NOMO-1 treated with dmso at 0.1 percent for 144 hours (cell line): ENCODE measurements at regions not wholly inside any gene's neighbourhood (a gene's known extent, or its start where the extent isn't known, plus 50 kb on each side); places are given as distances from the start of the nearest gene placed in this dataset.
"Not testable (repeated sequence)": the region's sequence is repeated elsewhere in the genome, so short reads cannot be mapped to it uniquely, and the experiment has no call there.

Source experiments
- DNase-seq: peaks from one replicate; lab custom pipeline; 2025; ENCODE audit not compliant: unreplicated experiment; lab: John Stamatoyannopoulos, UW

DNA sequence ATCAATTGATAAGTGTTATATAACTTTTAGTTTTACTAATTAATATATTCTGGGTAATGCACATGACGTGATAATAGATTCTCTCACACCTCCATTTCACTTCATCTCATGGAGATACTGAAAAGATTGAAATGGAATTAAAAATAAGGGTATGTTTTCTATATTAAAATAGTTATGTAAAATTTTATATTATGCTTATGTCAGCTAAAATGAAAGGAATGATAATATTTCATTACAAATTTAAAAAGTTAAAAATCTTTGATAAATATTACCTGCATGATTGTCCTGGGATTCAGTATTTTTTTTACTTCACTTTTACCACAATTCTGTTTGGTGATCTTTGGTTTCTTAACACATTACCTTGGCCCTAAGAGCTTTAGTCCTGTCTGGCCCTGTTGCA, 823.8 kb upstream of the NRXN1 start:
- no peak for DNase-seq

DNA sequence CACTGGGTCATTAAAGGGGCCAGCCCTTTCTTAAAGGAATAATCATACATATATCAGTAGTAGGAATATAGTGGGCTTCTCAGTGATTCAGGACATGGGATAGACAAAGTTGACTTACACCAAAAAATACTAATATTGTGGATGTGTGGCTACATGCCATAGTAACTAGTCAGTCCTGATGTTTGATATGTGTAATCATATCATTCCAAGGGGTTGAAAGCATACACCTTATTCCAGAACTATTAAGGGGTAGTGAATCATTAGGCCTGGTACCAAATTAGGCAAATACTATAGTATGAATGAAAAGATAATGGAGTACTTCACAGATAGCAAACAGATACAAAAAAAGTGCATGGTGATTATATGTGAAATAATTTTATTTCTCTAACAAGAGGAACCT, 814.9 kb upstream of the NRXN1 start:
- no peak for DNase-seq

GRCh38 chr2:51846018-51846417, 814.1 kb upstream of the NRXN1 start:
- no peak for DNase-seq

DNA sequence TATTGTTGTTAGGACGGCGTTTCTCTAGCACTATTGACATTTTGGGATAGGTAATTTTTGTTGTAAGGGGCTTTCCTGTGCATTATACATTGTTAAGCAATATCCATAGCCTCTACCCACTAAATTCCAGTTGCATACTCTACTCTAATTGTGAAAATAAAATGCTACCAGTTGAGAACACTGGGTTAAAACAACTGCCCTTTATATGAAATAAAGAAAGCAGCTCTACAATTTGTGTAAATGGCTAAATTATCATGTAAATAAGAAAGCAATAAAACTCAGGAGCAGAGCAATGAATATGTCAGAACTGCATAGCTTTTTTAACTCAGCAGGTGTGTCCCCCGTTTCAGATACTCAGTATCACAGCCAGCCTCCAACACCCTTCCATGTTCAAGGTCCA, 812.7 kb upstream of the NRXN1 start:
- no peak for DNase-seq

- DNase-seq: no peak
These were observed 797.5 kb upstream of the NRXN1 start for GRCh38 chr2:51829477-51829876.

DNA sequence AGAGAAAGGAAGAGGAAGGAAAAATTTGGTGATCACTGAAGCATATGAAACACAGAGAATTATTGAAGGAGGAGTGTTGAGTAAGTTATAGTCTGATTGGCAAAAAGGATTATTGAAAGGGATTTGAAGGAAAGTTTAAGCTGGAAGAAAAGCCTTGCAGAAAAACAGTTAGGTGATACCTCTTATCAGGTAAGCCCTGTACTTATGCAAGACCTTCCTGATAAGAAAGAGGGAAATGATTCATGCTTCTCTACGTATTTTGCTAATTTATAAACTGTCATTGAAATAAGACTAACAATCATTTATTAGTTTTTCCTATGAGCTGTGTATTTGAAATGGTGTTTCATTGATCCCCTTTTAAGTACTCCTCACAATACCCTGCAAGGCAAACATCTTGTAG, 793.9 kb upstream of the NRXN1 start:
- no peak for DNase-seq

DNA sequence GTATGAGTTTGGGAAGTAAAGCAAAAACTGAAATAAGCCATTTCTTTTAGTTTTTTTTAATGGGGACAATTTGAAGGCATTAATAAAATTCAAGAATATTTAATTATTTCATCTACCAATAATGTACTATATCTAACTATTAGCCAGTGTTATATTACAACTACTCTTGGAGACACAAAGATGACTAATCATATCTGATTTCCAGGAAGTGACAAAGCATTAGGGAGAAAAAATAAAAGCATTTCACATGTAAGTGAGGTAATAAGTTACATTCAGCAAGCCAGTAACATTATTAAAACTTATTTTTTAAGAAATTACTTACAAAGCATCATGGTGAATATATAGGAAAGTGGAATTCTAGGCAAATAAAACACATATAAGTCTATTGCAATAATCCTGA, 781.3 kb upstream of the NRXN1 start:
- no peak for DNase-seq

DNA sequence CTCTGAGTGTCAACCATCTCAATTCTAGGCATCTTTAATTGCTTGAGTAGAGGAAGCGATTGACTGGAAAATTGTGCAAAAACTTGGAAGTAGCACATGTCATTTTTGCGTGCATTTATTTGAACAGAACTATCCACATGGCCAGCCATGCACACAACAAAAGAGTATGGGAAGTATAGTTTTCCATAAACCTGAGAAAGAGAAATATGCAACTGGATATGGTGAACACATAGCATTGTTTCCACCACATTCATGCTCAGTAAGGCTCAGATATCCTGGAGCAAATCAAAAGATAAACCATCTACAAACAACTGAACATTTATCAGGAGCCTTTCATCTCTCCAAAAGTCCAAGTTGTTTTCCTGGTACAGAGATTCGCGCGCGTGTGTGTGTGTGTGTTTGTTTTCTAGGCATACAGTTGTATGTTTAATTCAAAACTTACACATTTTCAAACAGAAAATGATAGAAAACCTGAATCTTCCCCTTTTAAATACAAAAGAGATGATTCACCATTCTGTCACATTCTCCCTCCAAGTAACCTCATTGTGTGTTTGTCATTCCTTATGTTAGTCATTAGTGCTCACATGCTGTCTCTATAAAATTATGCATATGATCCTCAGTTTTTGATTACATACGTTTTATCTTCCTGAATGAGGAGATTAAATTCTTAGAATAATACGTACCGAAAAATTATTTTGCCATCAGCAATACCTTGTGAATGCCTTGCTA, 780.4 kb upstream of the NRXN1 start:
- no peak for DNase-seq

GRCh38 chr2:51810197-51810596, 778.3 kb upstream of the NRXN1 start:
- no peak for DNase-seq

GRCh38 chr2:51807229-51807628, 775.3 kb upstream of the NRXN1 start:
- DNase-seq: no peak

- no peak for DNase-seq
These were observed 763.4 kb upstream of the NRXN1 start for GRCh38 chr2:51795248-51795888.

DNA sequence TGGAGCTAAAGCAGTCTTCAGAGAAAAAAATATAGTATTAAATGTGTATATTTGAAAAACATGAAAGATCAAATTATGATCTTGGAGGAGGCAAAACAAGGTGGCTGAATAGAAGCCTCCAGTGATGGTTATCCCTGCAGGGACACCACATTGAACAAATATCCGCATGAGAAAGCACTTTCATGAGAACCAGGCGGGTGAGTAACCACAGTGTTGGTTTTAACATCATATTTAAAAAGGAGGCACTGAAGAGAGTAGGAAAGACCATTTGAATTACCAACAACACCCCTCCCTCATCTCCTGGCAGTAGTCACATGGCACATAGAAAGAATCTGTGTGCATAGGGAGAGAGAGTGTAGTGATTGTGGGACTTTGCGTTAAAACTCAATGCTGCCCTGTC, 759.6 kb upstream of the NRXN1 start:
- DNase-seq: no peak

- no peak for DNase-seq
These were observed 758.9 kb upstream of the NRXN1 start for GRCh38 chr2:51790854-51791253.

DNA sequence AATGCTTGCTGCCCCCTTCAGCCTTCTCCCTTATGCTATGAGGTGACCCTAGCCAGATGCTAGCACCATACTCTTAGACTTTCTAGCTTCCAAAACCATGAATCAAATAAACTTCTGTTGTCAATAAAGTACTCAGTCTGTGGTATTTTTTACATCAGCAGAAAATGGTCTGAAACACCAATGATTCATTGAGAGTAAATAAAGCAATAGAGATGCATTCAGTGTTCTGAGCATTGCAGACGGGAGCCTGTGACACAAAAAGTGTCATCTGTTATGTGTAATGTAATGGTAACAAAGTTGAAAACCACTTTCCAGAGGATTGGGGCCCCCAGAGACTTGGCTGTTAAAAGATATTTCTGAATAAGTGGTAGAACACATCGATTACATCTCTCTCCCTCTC, 758.0 kb upstream of the NRXN1 start:
- no peak for DNase-seq

- DNase-seq: no peak
These were observed 751.2 kb upstream of the NRXN1 start for GRCh38 chr2:51782921-51783765.

GRCh38 chr2:51781691-51782090, 749.8 kb upstream of the NRXN1 start:
- no peak for DNase-seq

DNA sequence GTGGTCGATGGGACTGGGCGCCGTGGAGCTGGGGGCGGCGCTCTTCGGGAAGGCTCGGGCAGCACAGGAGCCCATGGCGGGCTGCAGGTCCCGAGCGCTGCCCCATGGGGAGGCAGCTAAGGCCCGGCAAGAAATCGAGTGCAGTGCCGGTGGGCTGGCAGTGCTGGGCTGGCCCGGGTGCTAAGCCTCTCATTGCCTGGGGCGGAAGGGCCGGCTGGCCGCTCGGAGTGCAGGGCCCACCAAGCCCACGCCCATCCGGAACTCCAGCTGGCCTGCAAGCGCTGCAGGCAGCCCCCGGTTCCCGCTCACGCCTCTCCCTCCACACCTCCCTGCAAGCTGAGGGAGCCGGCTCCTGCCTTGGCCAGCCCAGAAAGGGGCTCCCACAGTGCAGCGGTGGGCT, 748.4 kb upstream of the NRXN1 start:
- DNase-seq: no peak

GRCh38 chr2:51779723-51780122, 747.8 kb upstream of the NRXN1 start:
- not testable (repeated sequence) for DNase-seq

DNA sequence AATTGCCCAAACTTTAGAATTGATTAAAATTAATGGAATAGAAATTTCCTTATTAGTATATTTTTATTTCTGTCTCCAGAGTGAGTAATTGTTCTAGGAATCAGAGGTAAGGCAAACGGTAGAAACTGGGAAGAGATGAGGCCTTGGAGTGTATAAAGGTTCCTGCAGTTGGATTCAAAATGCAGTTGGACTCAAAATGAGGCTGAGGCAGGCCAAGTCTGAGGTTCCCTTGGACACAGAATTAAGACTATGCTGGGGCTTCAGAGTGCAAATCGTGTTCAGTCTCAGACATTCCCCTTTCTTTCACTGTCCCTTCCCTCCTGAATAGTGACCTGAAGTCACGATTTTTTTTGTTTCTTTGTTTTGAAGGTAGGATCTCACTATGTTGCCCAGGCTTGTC, 746.9 kb upstream of the NRXN1 start:
- DNase-seq: no peak

GRCh38 chr2:51774606-51775005, 742.7 kb upstream of the NRXN1 start:
- DNase-seq: not testable (repeated sequence)

DNA sequence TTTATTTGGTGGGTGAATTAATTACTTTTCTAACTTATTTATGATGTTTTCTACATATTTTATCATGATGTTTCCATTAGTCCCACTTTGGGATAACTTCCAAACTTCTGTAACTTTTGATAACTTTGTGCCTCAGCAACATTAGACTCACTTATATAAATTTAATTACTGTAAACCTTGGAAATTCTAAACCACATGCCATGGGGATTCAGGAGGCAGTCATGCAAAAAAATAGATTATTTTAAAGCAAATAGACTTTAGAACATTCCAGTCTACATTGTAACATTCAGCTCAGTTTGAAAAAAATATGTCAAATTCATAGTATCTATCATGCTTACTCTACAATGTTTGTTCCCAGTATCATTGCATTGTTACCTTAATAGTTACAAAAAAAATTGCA, 728.5 kb upstream of the NRXN1 start:
- no peak for DNase-seq

- no peak for DNase-seq
These were observed 726.1 kb upstream of the NRXN1 start for GRCh38 chr2:51758081-51758480.
